ENCODE measurements at regions not wholly inside any gene's neighbourhood (a gene's known extent, or its start where the extent isn't known, plus 50 kb on each side); places are given as distances from the start of the nearest gene placed in this dataset.

GRCh38 chr2:17061028-17061427, 395.4 kb upstream of the CYRIA start:
- Histone ChIP-seq H3K36me3 (ENCODE audit: control insufficient read depth, insufficient read depth, low read length) (no peaks in the 10 kb centered on the region), H3K4me3 (ENCODE audit: low read depth, low read length) (no peak overlapping the region), H3K27me3 (ENCODE audit: control insufficient read depth, insufficient read depth, low read length) (no peaks in the 10 kb centered on the region)
- ChIA-PET CTCF (no interaction called here), POLR2A (no interaction called here)
- no peak for TF ChIP-seq CTCF (IDR thresholded peaks at IDR 0.05; ENCODE audit: insufficient read depth, low read depth, low read length)
- DNase-seq (ENCODE audit: low read depth) = no peak

GRCh38 chr2:17059458-17059857, 393.8 kb upstream of the CYRIA start:
- Histone ChIP-seq H3K27me3 (ENCODE audit: control insufficient read depth, insufficient read depth, low read length) (no peaks in the 10 kb centered on the region), H3K36me3 (ENCODE audit: control insufficient read depth, insufficient read depth, low read length) (no peaks in the 10 kb centered on the region), H3K4me3 (ENCODE audit: low read depth, low read length) (no peak overlapping the region)
- CTCF ChIA-PET = interaction anchor here (0.6 kb wide), 2 partner anchors 252 to 1032 kb away, joined by 3 read pairs; no protein-coding TSS in a partner anchor
- TF ChIP-seq CTCF (IDR thresholded peaks at IDR 0.05; ENCODE audit: insufficient read depth, low read depth, low read length) = no peak
- POLR2A ChIA-PET = no interaction called here
- DNase-seq (ENCODE audit: low read depth) = no peak

GRCh38 chr2:17058772-17059402, 393.3 kb upstream of the CYRIA start:
- TF ChIP-seq CTCF (IDR thresholded peaks at IDR 0.05; ENCODE audit: insufficient read depth, low read depth, low read length) = no peak
- ChIA-PET CTCF (interaction anchor here (0.6 kb wide), 2 partner anchors 253 to 1032 kb away, joined by 3 read pairs; no protein-coding TSS in a partner anchor), POLR2A (no interaction called here)
- H3K36me3 ChIP-seq (ENCODE audit: control insufficient read depth, insufficient read depth, low read length) = no peaks in the 10 kb centered on the region
- no peak for DNase-seq (ENCODE audit: low read depth)
- no peak overlapping the region for H3K4me3 ChIP-seq (ENCODE audit: low read depth, low read length)
- H3K27me3 ChIP-seq (ENCODE audit: control insufficient read depth, insufficient read depth, low read length) = no peaks in the 10 kb centered on the region

- POLR2A ChIA-PET = no interaction called here
- H3K4me3 ChIP-seq (ENCODE audit: low read depth, low read length) = no peak overlapping the region
- H3K27me3 ChIP-seq (ENCODE audit: control insufficient read depth, insufficient read depth, low read length) = no peaks in the 10 kb centered on the region
- CTCF ChIA-PET = no interaction called here
- H3K36me3 ChIP-seq (ENCODE audit: control insufficient read depth, insufficient read depth, low read length) = no peaks in the 10 kb centered on the region
- TF ChIP-seq CTCF (IDR thresholded peaks at IDR 0.05; ENCODE audit: insufficient read depth, low read depth, low read length) = no peak
- no peak for DNase-seq (ENCODE audit: low read depth)
Observed at GRCh38 chr2:17057109-17058017, 391.7 kb upstream of the CYRIA start.

GRCh38 chr2:17056236-17056635, 390.6 kb upstream of the CYRIA start:
- Histone ChIP-seq H3K27me3 (ENCODE audit: control insufficient read depth, insufficient read depth, low read length) (no peaks in the 10 kb centered on the region), H3K4me3 (ENCODE audit: low read depth, low read length) (no peak overlapping the region), H3K36me3 (ENCODE audit: control insufficient read depth, insufficient read depth, low read length) (no peaks in the 10 kb centered on the region)
- TF ChIP-seq CTCF (IDR thresholded peaks at IDR 0.05; ENCODE audit: insufficient read depth, low read depth, low read length) = no peak
- DNase-seq (ENCODE audit: low read depth) = no peak
- ChIA-PET CTCF (no interaction called here), POLR2A (no interaction called here)

Data from BJ (cell line).